NCI-H146 treated with DMSO at 0.1 percent for 48 hours (cell line): ENCODE measurements at regions not wholly inside any gene's neighbourhood (a gene's known extent, or its start where the extent isn't known, plus 50 kb on each side); places are given as distances from the start of the nearest gene placed in this dataset.

ENCODE experiments used
- DNase-seq: peaks from one replicate; lab custom pipeline; 2025; ENCODE audit not compliant: unreplicated experiment; lab: John Stamatoyannopoulos, UW

- DNase-seq = no peak
Measured at GRCh38 chr10:3229815-3230214, 57.2 kb upstream of the PITRM1 start.

GRCh38 chr10:3228629-3228945 is 56.0 kb upstream of the PITRM1 start:
- no peak for DNase-seq

GRCh38 chr10:3226960-3227744 is 54.6 kb upstream of the PITRM1 start:
- DNase-seq = no peak

- DNase-seq = no peak
Measured at GRCh38 chr10:3225561-3225960, 53.0 kb upstream of the PITRM1 start.

GRCh38 chr10:3224241-3224640 is 51.7 kb upstream of the PITRM1 start:
- DNase-seq = no peak

- DNase-seq = no peak
Measured at GRCh38 chr10:3222626-3223025, 50.0 kb upstream of the PITRM1 start.
